Ovary (tissue), 3 donors: ENCODE measurements at regions not wholly inside any gene's neighbourhood (a gene's known extent, or its start where the extent isn't known, plus 50 kb on each side); places are given as distances from the start of the nearest gene placed in this dataset.

Experiments
- EP300 ChIP-seq: sonication (generic); formaldehyde crosslinking; IDR thresholded peaks from one replicate; pipeline ENCODE4 v1.6.1; 2017; ENCODE audit warnings: antibody characterized with exemption
- POLR2A ChIP-seq: fragments of 450-650 bp; IDR thresholded peaks from one replicate; pipeline ENCODE4 v1.6.1; 2017; ENCODE audit warnings: antibody characterized with exemption, mild to moderate bottlenecking, moderate library complexity
- TF ChIP-seq, protein P1 (sequence below), 3 donors: fragments of 450-650 bp in 2 of 3; fragments of 200-600 bp in 1 of 3; IDR thresholded peaks; one replicate each; pipeline versions ENCODE4 v1.5.1 to v1.8.0; 2016 to 2022; ENCODE audit warnings: antibody characterized with exemption in 3 of 3, mild to moderate bottlenecking in 1 of 3
- donor health status: DM: no; HTN: no; CAD: no.

DNA sequence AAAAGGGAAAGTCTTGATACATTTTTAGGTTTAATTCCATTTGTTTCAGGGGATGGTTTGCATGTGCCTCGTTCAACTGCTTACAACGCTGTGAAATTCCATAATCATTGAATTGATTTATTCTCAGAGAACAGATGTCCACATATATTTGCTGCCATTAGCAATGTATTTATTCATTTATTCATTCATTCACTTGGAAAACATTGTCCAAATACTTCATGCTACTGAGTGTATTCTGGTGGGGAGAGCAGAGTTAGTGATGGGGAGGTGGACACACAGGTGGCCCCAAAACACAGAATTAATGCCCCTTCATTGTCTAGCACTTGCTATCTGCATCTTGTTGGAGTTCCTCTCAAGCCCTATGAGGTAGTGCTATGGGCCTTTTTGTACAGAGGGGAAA, 141.2 kb upstream of the PARP11 start:
- TF ChIP-seq, protein P1, sequence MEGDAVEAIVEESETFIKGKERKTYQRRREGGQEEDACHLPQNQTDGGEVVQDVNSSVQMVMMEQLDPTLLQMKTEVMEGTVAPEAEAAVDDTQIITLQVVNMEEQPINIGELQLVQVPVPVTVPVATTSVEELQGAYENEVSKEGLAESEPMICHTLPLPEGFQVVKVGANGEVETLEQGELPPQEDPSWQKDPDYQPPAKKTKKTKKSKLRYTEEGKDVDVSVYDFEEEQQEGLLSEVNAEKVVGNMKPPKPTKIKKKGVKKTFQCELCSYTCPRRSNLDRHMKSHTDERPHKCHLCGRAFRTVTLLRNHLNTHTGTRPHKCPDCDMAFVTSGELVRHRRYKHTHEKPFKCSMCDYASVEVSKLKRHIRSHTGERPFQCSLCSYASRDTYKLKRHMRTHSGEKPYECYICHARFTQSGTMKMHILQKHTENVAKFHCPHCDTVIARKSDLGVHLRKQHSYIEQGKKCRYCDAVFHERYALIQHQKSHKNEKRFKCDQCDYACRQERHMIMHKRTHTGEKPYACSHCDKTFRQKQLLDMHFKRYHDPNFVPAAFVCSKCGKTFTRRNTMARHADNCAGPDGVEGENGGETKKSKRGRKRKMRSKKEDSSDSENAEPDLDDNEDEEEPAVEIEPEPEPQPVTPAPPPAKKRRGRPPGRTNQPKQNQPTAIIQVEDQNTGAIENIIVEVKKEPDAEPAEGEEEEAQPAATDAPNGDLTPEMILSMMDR (IDR thresholded peaks at IDR 0.05): no peak
- TF ChIP-seq POLR2A (no peak), EP300 (no peak)
